ENCODE measurements at regions not wholly inside any gene's neighbourhood (a gene's known extent, or its start where the extent isn't known, plus 50 kb on each side); places are given as distances from the start of the nearest gene placed in this dataset.
"Not testable (repeated sequence)": the region's sequence is repeated elsewhere in the genome, so short reads cannot be mapped to it uniquely, and the experiment has no call there.

DNA sequence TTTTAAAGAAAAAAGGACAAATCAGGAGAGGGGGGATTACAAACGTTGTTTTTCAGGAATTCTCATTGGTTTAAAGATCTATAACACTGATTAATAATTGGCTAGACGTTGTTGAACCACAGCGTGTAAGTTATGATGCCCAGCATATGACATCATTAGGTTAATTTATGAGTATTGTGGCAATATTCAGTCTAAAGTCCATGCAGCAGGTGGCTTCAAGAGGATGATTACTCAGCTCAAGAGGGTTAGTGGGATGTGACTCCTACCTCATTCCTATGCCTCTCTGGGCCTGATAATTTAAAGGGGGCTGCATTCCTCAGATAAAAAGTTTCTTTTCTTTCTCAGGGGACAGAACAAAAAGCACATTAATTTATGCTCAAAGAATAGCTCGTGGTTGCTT is 1309.0 kb downstream of the EPHA7 start:
- Histone ChIP-seq H3K27ac (ENCODE audit: low read depth, low read length) (no peak overlapping the region), H3K4me3 (ENCODE audit: low read depth, low read length) (no peak overlapping the region), H3K27me3 (ENCODE audit: control insufficient read depth, insufficient read depth, low read length) (no peaks in the 10 kb centered on the region), H3K9me3 (ENCODE audit: control insufficient read depth, insufficient read depth, low read length) (peaks cover 9% of the 10 kb centered on the region)
- TF ChIP-seq, protein P1, sequence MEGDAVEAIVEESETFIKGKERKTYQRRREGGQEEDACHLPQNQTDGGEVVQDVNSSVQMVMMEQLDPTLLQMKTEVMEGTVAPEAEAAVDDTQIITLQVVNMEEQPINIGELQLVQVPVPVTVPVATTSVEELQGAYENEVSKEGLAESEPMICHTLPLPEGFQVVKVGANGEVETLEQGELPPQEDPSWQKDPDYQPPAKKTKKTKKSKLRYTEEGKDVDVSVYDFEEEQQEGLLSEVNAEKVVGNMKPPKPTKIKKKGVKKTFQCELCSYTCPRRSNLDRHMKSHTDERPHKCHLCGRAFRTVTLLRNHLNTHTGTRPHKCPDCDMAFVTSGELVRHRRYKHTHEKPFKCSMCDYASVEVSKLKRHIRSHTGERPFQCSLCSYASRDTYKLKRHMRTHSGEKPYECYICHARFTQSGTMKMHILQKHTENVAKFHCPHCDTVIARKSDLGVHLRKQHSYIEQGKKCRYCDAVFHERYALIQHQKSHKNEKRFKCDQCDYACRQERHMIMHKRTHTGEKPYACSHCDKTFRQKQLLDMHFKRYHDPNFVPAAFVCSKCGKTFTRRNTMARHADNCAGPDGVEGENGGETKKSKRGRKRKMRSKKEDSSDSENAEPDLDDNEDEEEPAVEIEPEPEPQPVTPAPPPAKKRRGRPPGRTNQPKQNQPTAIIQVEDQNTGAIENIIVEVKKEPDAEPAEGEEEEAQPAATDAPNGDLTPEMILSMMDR (IDR thresholded peaks at IDR 0.05; ENCODE audit: low read depth, low read length), result no peak
- no peak for DNase-seq (ENCODE audit: low read depth, low spot score)
- CTCF ChIA-PET, result no interaction called here
- POLR2A ChIA-PET, result no interaction called here

DNA sequence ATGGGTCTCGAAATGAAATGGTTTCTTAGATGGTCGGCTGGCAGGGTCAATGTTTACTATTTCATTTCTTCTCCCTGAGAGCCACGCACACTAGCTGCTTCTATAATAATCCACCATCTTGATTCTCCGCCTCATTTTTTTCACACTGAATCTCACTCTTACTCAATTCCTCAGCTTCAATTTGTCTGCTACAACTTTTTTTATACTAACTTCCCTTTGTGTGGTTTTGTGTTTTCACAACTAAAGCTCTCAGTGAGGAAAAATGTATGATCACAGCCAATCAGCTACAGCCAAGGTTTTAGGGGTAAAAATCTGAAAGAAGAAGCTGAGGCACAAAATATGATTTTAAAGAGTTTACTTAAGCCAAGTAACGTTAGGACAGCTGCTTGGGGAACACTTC is 1309.4 kb downstream of the EPHA7 start:
- H3K27me3 ChIP-seq (ENCODE audit: control insufficient read depth, insufficient read depth, low read length), result no peaks in the 10 kb centered on the region
- peaks cover 9% of the 10 kb centered on the region for H3K9me3 ChIP-seq (ENCODE audit: control insufficient read depth, insufficient read depth, low read length)
- DNase-seq (ENCODE audit: low read depth, low spot score), result no peak
- TF ChIP-seq, protein P1 (IDR thresholded peaks at IDR 0.05; ENCODE audit: low read depth, low read length), result no peak
- CTCF ChIA-PET, result no interaction called here
- H3K4me3 ChIP-seq (ENCODE audit: low read depth, low read length), result no peak overlapping the region
- POLR2A ChIA-PET, result no interaction called here
- no peak overlapping the region for H3K27ac ChIP-seq (ENCODE audit: low read depth, low read length)

DNA sequence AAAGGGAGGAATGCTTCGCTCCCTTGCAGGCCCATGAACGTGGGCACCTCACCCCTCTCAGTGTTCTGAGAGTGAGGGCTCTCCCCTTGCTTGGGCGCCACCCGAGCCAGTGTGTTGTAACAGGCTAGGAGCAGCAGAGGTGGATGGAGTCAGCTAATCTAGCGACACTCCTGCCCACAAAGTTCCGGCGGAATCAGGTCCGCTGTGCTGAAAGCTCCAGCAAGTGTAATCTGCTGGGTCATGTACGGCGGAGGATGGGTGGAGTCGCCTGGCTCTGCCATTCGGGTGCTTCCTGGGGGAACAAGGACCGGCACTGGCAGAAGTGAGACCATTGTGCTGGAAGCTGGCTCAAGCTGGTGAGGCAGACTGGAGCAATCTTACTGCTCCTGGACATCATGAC is 1310.1 kb downstream of the EPHA7 start:
- Histone ChIP-seq H3K4me3 (ENCODE audit: low read depth, low read length) (no peak overlapping the region), H3K27me3 (ENCODE audit: control insufficient read depth, insufficient read depth, low read length) (no peaks in the 10 kb centered on the region), H3K27ac (ENCODE audit: low read depth, low read length) (no peak overlapping the region), H3K9me3 (ENCODE audit: control insufficient read depth, insufficient read depth, low read length) (peaks cover 9% of the 10 kb centered on the region)
- CTCF ChIA-PET, result no interaction called here
- POLR2A ChIA-PET, result no interaction called here
- TF ChIP-seq, protein P1 (IDR thresholded peaks at IDR 0.05; ENCODE audit: low read depth, low read length), result no peak
- DNase-seq (ENCODE audit: low read depth, low spot score), result no peak

DNA sequence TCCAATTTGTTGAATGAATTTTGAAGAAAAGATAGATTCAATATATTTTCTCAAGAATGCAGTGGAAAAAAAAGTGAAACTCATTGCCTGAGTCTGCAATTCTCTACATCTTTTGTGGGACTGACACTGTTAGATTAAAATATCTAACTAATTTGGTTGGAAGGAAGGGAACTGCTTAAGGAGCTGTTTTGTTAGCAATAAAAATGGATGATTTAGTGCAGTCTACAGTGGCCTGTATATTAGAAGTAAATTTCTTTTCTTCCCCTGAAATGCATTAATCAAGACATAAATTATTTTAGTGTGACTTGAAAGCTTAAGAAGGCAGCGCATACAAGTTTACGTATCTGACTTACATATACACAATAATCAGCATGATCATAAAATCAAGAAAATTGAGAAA is 1332.6 kb downstream of the EPHA7 start:
- Histone ChIP-seq H3K9me3 (ENCODE audit: control insufficient read depth, insufficient read depth, low read length) (no peaks in the 10 kb centered on the region; the same call in 1 of the 2 replicates), H3K4me3 (ENCODE audit: low read depth, low read length) (no peak overlapping the region), H3K27me3 (ENCODE audit: control insufficient read depth, insufficient read depth, low read length) (no peaks in the 10 kb centered on the region), H3K27ac (ENCODE audit: low read depth, low read length) (no peak overlapping the region)
- TF ChIP-seq, protein P1 (IDR thresholded peaks at IDR 0.05; ENCODE audit: low read depth, low read length), result no peak
- ChIA-PET CTCF (no interaction called here), POLR2A (no interaction called here)
- DNase-seq (ENCODE audit: low read depth, low spot score), result no peak

DNA sequence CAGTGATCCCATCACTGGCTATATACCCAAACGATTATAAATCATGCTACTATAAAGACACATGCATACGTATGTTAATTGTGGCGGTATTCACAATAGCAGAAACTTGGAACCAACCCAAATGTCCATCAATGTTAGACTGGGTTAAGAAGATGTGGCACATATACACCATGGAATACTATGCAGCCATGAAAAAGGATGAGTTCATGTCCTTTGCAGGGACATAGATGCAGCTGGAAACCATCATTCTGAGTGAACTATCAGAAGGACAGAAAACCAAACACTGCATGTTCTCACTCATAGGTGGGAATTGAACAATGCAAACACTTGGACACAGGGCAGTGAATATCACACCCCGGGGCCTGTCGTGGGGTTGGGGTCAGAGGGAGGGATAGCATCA is 1335.4 kb downstream of the EPHA7 start:
- H3K27ac ChIP-seq (ENCODE audit: low read depth, low read length); H3K4me3 ChIP-seq (ENCODE audit: low read depth, low read length); CTCF ChIA-PET; DNase-seq (ENCODE audit: low read depth, low spot score); H3K9me3 ChIP-seq (ENCODE audit: control insufficient read depth, insufficient read depth, low read length); H3K27me3 ChIP-seq (ENCODE audit: control insufficient read depth, insufficient read depth, low read length); POLR2A ChIA-PET: not testable (repeated sequence)

DNA sequence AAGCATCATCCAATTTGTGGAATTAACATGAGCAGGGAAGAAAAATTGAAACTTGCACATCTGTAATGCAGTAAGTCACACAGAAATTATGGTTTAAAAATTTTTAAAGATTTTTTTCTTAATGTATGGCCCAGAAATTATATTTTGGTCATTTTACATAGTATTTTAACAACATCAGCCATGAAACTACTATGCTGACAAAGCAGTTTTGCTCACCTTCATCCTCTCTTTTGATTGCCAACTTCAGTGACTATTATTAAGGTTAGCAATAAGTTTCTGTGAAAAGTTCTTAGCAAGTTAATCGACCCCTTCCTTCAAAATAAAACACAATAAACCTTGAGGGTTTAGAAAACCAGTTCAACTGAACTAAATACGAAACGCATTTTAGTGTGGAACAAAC is 1347.0 kb downstream of the EPHA7 start:
- DNase-seq (ENCODE audit: low read depth, low spot score), result no peak
- Histone ChIP-seq H3K27ac (ENCODE audit: low read depth, low read length) (no peak overlapping the region), H3K9me3 (ENCODE audit: control insufficient read depth, insufficient read depth, low read length) (no peaks in the 10 kb centered on the region), H3K4me3 (ENCODE audit: low read depth, low read length) (no peak overlapping the region), H3K27me3 (ENCODE audit: control insufficient read depth, insufficient read depth, low read length) (no peaks in the 10 kb centered on the region)
- TF ChIP-seq, protein P1 (IDR thresholded peaks at IDR 0.05; ENCODE audit: low read depth, low read length), result no peak
- CTCF ChIA-PET, result no interaction called here
- POLR2A ChIA-PET, result no interaction called here

All from AG04450 (cell line).